Mononuclear cell (primary cell): ENCODE measurements at regions not wholly inside any gene's neighbourhood (a gene's known extent, or its start where the extent isn't known, plus 50 kb on each side); places are given as distances from the start of the nearest gene placed in this dataset.

ENCODE experiments used
- H3K27me3 ChIP-seq: 2 replicates; pipeline ENCODE4 v1.6.0; 2011; ENCODE audit warnings: low read length, control low read depth; ENCODE audit not compliant: insufficient read depth
- H3K4me1 ChIP-seq: 2 replicates; pipeline ENCODE4 v1.5.1; 2011; ENCODE audit warnings: mild to moderate bottlenecking, low read length, control low read depth; ENCODE audit not compliant: insufficient read depth
- H3K4me3 ChIP-seq: 2 replicates; pipeline ENCODE4 v1.5.1; 2011; ENCODE audit warnings: mild to moderate bottlenecking, low read length, moderate library complexity
- H3K9me3 ChIP-seq: 2 replicates; pipeline ENCODE4 v1.5.1; 2011; ENCODE audit warnings: low read depth, mild to moderate bottlenecking, control low read depth, low read length

- no peaks in the 10 kb centered on the region for H3K9me3 ChIP-seq
- H3K4me1 ChIP-seq, result peaks cover 42% of the 10 kb centered on the region
- no peaks in the 10 kb centered on the region for H3K27me3 ChIP-seq
- no peak overlapping the region for H3K4me3 ChIP-seq
Measured at GRCh38 chr5:56564541-56565282, 250.6 kb upstream of the MAP3K1 start.

- Histone ChIP-seq H3K4me3 (no peak overlapping the region), H3K27me3 (no peaks in the 10 kb centered on the region), H3K9me3 (no peaks in the 10 kb centered on the region), H3K4me1 (peaks cover 25% of the 10 kb centered on the region)
Measured at GRCh38 chr5:56561455-56561854, 253.9 kb upstream of the MAP3K1 start.

GRCh38 chr5:56558131-56558745 lies 257.1 kb upstream of the MAP3K1 start:
- Histone ChIP-seq H3K9me3 (no peaks in the 10 kb centered on the region), H3K27me3 (no peaks in the 10 kb centered on the region), H3K4me3 (no peak overlapping the region), H3K4me1 (no peaks in the 10 kb centered on the region)

- Histone ChIP-seq H3K4me1 (no peaks in the 10 kb centered on the region), H3K27me3 (no peaks in the 10 kb centered on the region), H3K4me3 (no peak overlapping the region), H3K9me3 (no peaks in the 10 kb centered on the region)
Measured at GRCh38 chr5:56557198-56557597, 258.2 kb upstream of the MAP3K1 start.

GRCh38 chr5:56552612-56553268 lies 262.6 kb upstream of the MAP3K1 start:
- H3K4me3 ChIP-seq, result no peak overlapping the region
- peaks cover 17% of the 10 kb centered on the region for H3K4me1 ChIP-seq
- no peaks in the 10 kb centered on the region for H3K27me3 ChIP-seq
- no peaks in the 10 kb centered on the region for H3K9me3 ChIP-seq

GRCh38 chr5:56550227-56550626 lies 265.1 kb upstream of the MAP3K1 start:
- no peaks in the 10 kb centered on the region for H3K27me3 ChIP-seq
- H3K4me1 ChIP-seq, result peaks cover 22% of the 10 kb centered on the region
- H3K9me3 ChIP-seq, result no peaks in the 10 kb centered on the region
- H3K4me3 ChIP-seq, result no peak overlapping the region

GRCh38 chr5:56549096-56549886 lies 266.1 kb upstream of the MAP3K1 start:
- Histone ChIP-seq H3K27me3 (no peaks in the 10 kb centered on the region), H3K9me3 (no peaks in the 10 kb centered on the region), H3K4me3 (no peak overlapping the region), H3K4me1 (peaks cover 29% of the 10 kb centered on the region)

- no peaks in the 10 kb centered on the region for H3K9me3 ChIP-seq
- H3K27me3 ChIP-seq, result no peaks in the 10 kb centered on the region
- no peak overlapping the region for H3K4me3 ChIP-seq
- H3K4me1 ChIP-seq, result peaks cover 26% of the 10 kb centered on the region
Measured at GRCh38 chr5:56545016-56545415, 270.3 kb upstream of the MAP3K1 start.

GRCh38 chr5:56543441-56544388 lies 271.6 kb upstream of the MAP3K1 start:
- Histone ChIP-seq H3K27me3 (no peaks in the 10 kb centered on the region), H3K4me3 (no peak overlapping the region), H3K9me3 (no peaks in the 10 kb centered on the region), H3K4me1 (peaks cover 17% of the 10 kb centered on the region)

GRCh38 chr5:56540266-56540665 lies 275.1 kb upstream of the MAP3K1 start:
- no peaks in the 10 kb centered on the region for H3K9me3 ChIP-seq
- H3K4me3 ChIP-seq, result no peak overlapping the region

GRCh38 chr5:56538580-56538979 lies 276.8 kb upstream of the MAP3K1 start:
- Histone ChIP-seq H3K9me3 (no peaks in the 10 kb centered on the region), H3K27me3 (no peaks in the 10 kb centered on the region), H3K4me1 (peaks cover 4% of the 10 kb centered on the region), H3K4me3 (no peak overlapping the region)

More at GRCh38 chr5:56540266-56540665, 275.1 kb upstream of the MAP3K1 start:
- Histone ChIP-seq H3K27me3 (no peaks in the 10 kb centered on the region), H3K4me1 (peaks cover 12% of the 10 kb centered on the region)

GRCh38 chr5:56535347-56535746 lies 280.0 kb upstream of the MAP3K1 start:
- Histone ChIP-seq H3K27me3 (no peaks in the 10 kb centered on the region), H3K9me3 (no peaks in the 10 kb centered on the region), H3K4me3 (no peak overlapping the region), H3K4me1 (peaks cover 6% of the 10 kb centered on the region)

GRCh38 chr5:56534102-56534829 lies 281.1 kb upstream of the MAP3K1 start:
- H3K9me3 ChIP-seq, result no peaks in the 10 kb centered on the region
- peaks cover 16% of the 10 kb centered on the region for H3K4me1 ChIP-seq
- H3K27me3 ChIP-seq, result no peaks in the 10 kb centered on the region
- no peak overlapping the region for H3K4me3 ChIP-seq
